OCI-LY1 (cell line): ENCODE measurements at regions not wholly inside any gene's neighbourhood (a gene's known extent, or its start where the extent isn't known, plus 50 kb on each side); places are given as distances from the start of the nearest gene placed in this dataset.

ENCODE experiments used
- CTCF ChIP-seq: fragments of 200-600 bp; sonication (generic), shearing (Covaris generic); IDR thresholded peaks from 2 replicates; pipeline ENCODE4 v1.5.1; 2017; ENCODE audit warnings: mild to moderate bottlenecking, antibody characterized with exemption, low read length, moderate library complexity, mixed read lengths
- EZH2 ChIP-seq: fragments of 200-600 bp; sonication (generic), shearing (Covaris generic); IDR thresholded peaks from 2 replicates; pipeline ENCODE4 v1.8.0; 2017; ENCODE audit warnings: borderline replicate concordance, mixed run types, mild to moderate bottlenecking, antibody characterized with exemption, low read length, moderate library complexity, mixed read lengths

GRCh38 chr3:30145281-30145680 is 461.1 kb upstream of the TGFBR2 start:
- TF ChIP-seq CTCF (no peak), EZH2 (no peak)
